Colonic mucosa (tissue), 4 donors: ENCODE measurements at regions not wholly inside any gene's neighbourhood (a gene's known extent, or its start where the extent isn't known, plus 50 kb on each side); places are given as distances from the start of the nearest gene placed in this dataset.

ENCODE experiments used
- DNase-seq: peaks from one replicate; pipeline ENCODE4 v3.0.0-alpha.2; 2020
- H3K27ac ChIP-seq: fragments of 200-600 bp; one replicate; pipeline ENCODE4 v1.8.0; 2021
- H3K27me3 ChIP-seq: fragments of 200-600 bp; one replicate; pipeline ENCODE4 v1.8.0; 2021
- H3K36me3 ChIP-seq: fragments of 200-600 bp; one replicate; pipeline ENCODE4 v1.8.0; 2021
- H3K4me1 ChIP-seq: fragments of 200-600 bp; one replicate; pipeline ENCODE4 v1.8.0; 2021; ENCODE audit warnings: mild to moderate bottlenecking
- H3K4me3 ChIP-seq: fragments of 200-600 bp; one replicate; pipeline ENCODE4 v1.8.0; 2021
- H3K9ac ChIP-seq, 2 donors: one replicate each; pipeline ENCODE4 v1.7.0; 2013; ENCODE audit warnings: control low read depth in 2 of 2, low read depth in 2 of 2, low read length in 2 of 2
- H3K9me3 ChIP-seq: fragments of 200-600 bp; one replicate; pipeline ENCODE4 v1.8.0; 2021
- CTCF ChIP-seq: fragments of 200-600 bp; IDR thresholded peaks from one replicate; pipeline ENCODE4 v1.8.0; 2022; ENCODE audit warnings: antibody characterized with exemption, mild to moderate bottlenecking
- intact Hi-C: fragments of 100-400 bp; cut with DNase I; formaldehyde crosslinking; loops from one replicate; pipeline ENCODE4 v1.14.1; 2022
- donor health status: healthy.
- donor health status: DM: no; HTN: no; CAD: no.
- donor health status: DM: no; HTN: no; CAD: no.

- Histone ChIP-seq H3K4me1 (no peaks in the 10 kb centered on the region), H3K9me3 (no peaks in the 10 kb centered on the region), H3K4me3 (no peak overlapping the region), H3K27me3 (no peaks in the 10 kb centered on the region), H3K36me3 (no peaks in the 10 kb centered on the region), H3K27ac (no peak overlapping the region), H3K9ac (no peak overlapping the region)
- no peak for TF ChIP-seq CTCF
- intact Hi-C loops: no loop called here
- DNase-seq: no peak
These were observed 106.3 kb upstream of the IRX1 start for GRCh38 chr5:3489239-3489843.

GRCh38 chr5:3484836-3485235, 110.8 kb upstream of the IRX1 start:
- intact Hi-C loops: no loop called here
- H3K27me3 ChIP-seq: no peaks in the 10 kb centered on the region
- H3K27ac ChIP-seq: no peak overlapping the region
- no peaks in the 10 kb centered on the region for H3K9me3 ChIP-seq
- H3K4me1 ChIP-seq: no peaks in the 10 kb centered on the region
- H3K9ac ChIP-seq: no peak overlapping the region
- H3K4me3 ChIP-seq: no peak overlapping the region
- TF ChIP-seq CTCF: no peak
- H3K36me3 ChIP-seq: no peaks in the 10 kb centered on the region
- DNase-seq: no peak

GRCh38 chr5:3481175-3481574, 114.5 kb upstream of the IRX1 start:
- Histone ChIP-seq H3K27me3 (no peaks in the 10 kb centered on the region), H3K36me3 (no peaks in the 10 kb centered on the region), H3K9ac (no peak overlapping the region), H3K4me3 (no peak overlapping the region), H3K9me3 (no peaks in the 10 kb centered on the region), H3K4me1 (no peaks in the 10 kb centered on the region), H3K27ac (no peak overlapping the region)
- DNase-seq: no peak
- intact Hi-C loops: no loop called here
- no peak for TF ChIP-seq CTCF

- H3K4me1 ChIP-seq: no peaks in the 10 kb centered on the region
- DNase-seq: no peak
- H3K27me3 ChIP-seq: no peaks in the 10 kb centered on the region
- TF ChIP-seq CTCF: no peak
- no peaks in the 10 kb centered on the region for H3K36me3 ChIP-seq
- intact Hi-C loops: no loop called here
- H3K9me3 ChIP-seq: no peaks in the 10 kb centered on the region
- H3K27ac ChIP-seq: no peak overlapping the region
- H3K9ac ChIP-seq: no peak overlapping the region
- no peak overlapping the region for H3K4me3 ChIP-seq
These were observed 120.0 kb upstream of the IRX1 start for GRCh38 chr5:3475674-3476073.

GRCh38 chr5:3466392-3466791, 129.2 kb upstream of the IRX1 start:
- Histone ChIP-seq H3K27ac (no peak overlapping the region), H3K4me3 (no peak overlapping the region), H3K36me3 (no peaks in the 10 kb centered on the region), H3K4me1 (no peaks in the 10 kb centered on the region), H3K9me3 (no peaks in the 10 kb centered on the region), H3K9ac (no peak overlapping the region), H3K27me3 (no peaks in the 10 kb centered on the region)
- no peak for TF ChIP-seq CTCF
- DNase-seq: no peak
- intact Hi-C loops: no loop called here
